ENCODE measurements at regions not wholly inside any gene's neighbourhood (a gene's known extent, or its start where the extent isn't known, plus 50 kb on each side); places are given as distances from the start of the nearest gene placed in this dataset.

GRCh38 chr4:170724191-170724590 lies 634.4 kb upstream of the AADAT start:
- no peak for DNase-seq (ENCODE audit: low read depth)
- TF ChIP-seq CTCF (conservative IDR thresholded peaks at IDR 0.05; ENCODE audit: low read depth, low read length) = no peak
- H3K4me3 ChIP-seq (ENCODE audit: low read length) = no peak overlapping the region

- no peak overlapping the region for H3K4me3 ChIP-seq (ENCODE audit: low read length)
- DNase-seq (ENCODE audit: low read depth) = no peak
- TF ChIP-seq CTCF (conservative IDR thresholded peaks at IDR 0.05; ENCODE audit: low read depth, low read length) = no peak
Observed at GRCh38 chr4:170723171-170723570, 633.4 kb upstream of the AADAT start.

- TF ChIP-seq CTCF (conservative IDR thresholded peaks at IDR 0.05; ENCODE audit: low read depth, low read length) = no peak
Observed at GRCh38 chr4:170721812-170722373, 632.1 kb upstream of the AADAT start.

GRCh38 chr4:170716868-170717267 lies 627.1 kb upstream of the AADAT start:
- DNase-seq (ENCODE audit: low read depth) = no peak
- no peak overlapping the region for H3K4me3 ChIP-seq (ENCODE audit: low read length)
- no peak for TF ChIP-seq CTCF (conservative IDR thresholded peaks at IDR 0.05; ENCODE audit: low read depth, low read length)

More at GRCh38 chr4:170721812-170722373, 632.1 kb upstream of the AADAT start:
- no peak overlapping the region for H3K4me3 ChIP-seq (ENCODE audit: low read length)
- no peak for DNase-seq (ENCODE audit: low read depth)

GRCh38 chr4:170705907-170706306 lies 616.2 kb upstream of the AADAT start:
- DNase-seq (ENCODE audit: low read depth) = no peak
- no peak for TF ChIP-seq CTCF (conservative IDR thresholded peaks at IDR 0.05; ENCODE audit: low read depth, low read length)
- no peak overlapping the region for H3K4me3 ChIP-seq (ENCODE audit: low read length)

- TF ChIP-seq CTCF (conservative IDR thresholded peaks at IDR 0.05; ENCODE audit: low read depth, low read length) = no peak
Observed at GRCh38 chr4:170700064-170700463, 610.3 kb upstream of the AADAT start.

GRCh38 chr4:170698334-170698733 lies 608.6 kb upstream of the AADAT start:
- TF ChIP-seq CTCF (conservative IDR thresholded peaks at IDR 0.05; ENCODE audit: low read depth, low read length) = no peak
- no peak overlapping the region for H3K4me3 ChIP-seq (ENCODE audit: low read length)
- no peak for DNase-seq (ENCODE audit: low read depth)

More at GRCh38 chr4:170700064-170700463, 610.3 kb upstream of the AADAT start:
- no peak overlapping the region for H3K4me3 ChIP-seq (ENCODE audit: low read length)
- no peak for DNase-seq (ENCODE audit: low read depth)

All from retinal pigment epithelial cell (primary cell).